Left kidney (tissue), 1 donor: ENCODE measurements at regions not wholly inside any gene's neighbourhood (a gene's known extent, or its start where the extent isn't known, plus 50 kb on each side); places are given as distances from the start of the nearest gene placed in this dataset.
"Not testable (repeated sequence)": the region's sequence is repeated elsewhere in the genome, so short reads cannot be mapped to it uniquely, and the experiment has no call there.

ENCODE experiments used
- DNase-seq: peaks from one replicate; pipeline ENCODE4 v3.0.0-alpha.2; 2013

DNA sequence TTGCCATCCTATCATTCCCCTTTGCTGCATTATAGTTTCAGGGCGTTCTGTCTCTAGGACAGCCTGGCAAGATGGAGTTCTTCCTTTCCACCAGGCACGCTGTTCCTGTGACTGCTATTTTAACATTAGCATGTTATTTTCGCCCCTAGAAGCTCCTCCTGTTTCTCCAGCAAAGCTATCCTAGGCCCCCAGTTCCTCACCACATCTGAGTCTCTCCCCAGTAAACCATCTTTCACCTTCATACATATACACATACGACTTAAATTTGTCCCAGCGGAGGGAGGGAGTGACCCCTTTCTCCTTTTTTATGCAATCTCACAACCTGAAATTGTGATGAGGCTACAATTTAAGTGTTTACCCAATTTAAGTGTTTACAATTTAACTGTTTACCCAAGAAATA is 66.7 kb upstream of the FRMD6 start:
- DNase-seq: no peak

DNA sequence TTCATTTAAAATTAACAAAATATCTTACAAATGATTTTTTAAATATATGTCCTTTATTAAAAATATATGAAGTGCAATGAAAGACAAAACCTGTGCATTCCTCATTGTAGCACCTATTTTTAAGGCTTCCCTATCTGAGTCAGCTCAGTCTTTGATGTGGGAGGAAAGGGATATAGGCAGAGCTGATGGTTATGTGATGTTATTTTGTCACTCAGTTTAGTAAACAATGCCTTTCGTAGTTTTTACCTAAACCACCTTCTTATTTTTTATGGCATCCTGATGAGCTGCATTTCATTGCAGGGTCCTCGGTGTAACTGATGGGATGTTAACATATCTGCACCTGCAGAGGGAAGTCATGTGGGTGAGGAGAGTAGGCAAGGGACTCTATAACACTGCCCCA is 58.9 kb upstream of the FRMD6 start:
- no peak for DNase-seq

DNA sequence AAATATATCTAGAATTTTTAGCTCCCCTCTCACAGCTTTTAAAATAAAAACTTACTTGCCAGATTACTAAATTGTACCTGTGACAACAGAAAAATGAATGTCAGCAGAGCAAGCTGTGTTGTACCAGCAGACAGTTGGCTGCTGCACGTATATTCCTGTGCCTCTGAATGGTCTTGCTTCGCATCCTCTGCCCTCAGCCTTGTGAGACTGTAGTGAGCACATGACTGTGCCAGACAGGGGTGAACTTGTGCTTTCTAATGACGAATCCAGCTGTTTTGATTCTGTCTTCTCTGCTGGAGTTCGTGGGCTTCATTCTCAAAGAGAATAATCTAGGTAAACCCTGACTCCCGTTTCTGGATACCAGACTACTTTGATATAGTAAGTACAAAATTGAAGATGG is 58.3 kb upstream of the FRMD6 start:
- no peak for DNase-seq

DNA sequence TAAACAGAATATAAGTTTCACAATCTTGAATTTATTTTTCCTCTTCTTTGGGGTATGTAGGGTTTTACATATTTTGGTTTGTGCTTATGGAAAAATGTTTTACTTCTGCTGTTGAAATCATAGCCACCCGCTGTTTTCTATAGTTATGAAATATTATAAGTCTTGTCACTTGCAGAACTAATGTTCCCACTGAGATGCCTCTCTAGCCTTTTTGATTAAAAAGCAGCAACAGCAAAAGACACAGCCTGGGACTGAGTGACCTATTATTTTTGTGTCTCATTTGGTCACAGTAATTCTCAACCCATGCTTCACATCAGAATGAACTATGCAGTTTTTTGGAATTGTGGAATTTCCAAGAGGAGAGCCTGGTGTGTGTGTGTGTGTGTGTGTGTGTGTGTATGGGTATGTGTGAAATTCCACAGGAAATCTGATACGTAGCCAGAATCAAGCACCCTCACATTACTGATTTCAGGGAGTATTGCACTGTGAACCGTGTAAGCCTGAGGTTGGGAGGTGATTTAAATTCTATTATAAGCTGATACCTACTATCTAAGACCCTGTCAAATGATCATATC is 55.7 kb upstream of the FRMD6 start:
- DNase-seq: no peak

DNA sequence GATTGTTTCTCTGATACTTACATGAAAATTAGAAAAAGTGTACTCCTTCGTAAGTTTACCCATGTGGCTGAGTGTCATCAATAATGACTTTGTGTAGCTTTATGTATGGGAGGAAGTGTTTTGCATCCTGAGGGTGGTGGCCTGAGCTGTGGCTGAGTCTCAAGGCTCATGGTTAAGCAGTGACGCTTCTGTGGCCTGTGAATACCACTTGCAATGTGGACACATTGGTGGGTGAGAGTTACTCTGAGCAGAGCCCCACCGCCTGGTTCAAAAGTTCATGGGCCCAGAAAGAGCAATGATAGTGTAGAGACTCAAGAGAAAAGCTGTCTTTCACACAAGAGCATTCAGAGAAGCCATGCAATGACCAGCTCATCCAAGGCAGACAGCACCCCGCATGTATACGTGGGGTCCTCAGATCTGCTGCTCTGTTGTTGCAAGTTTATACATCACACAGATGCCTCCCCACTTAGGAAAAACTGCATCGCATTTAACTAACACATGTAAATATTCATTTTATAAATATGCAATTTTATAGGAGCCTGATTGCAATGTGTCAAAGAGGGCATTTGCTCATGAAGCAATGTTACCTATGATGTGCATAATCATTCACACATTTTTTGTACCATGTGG is 55.1 kb upstream of the FRMD6 start:
- DNase-seq: no peak

DNA sequence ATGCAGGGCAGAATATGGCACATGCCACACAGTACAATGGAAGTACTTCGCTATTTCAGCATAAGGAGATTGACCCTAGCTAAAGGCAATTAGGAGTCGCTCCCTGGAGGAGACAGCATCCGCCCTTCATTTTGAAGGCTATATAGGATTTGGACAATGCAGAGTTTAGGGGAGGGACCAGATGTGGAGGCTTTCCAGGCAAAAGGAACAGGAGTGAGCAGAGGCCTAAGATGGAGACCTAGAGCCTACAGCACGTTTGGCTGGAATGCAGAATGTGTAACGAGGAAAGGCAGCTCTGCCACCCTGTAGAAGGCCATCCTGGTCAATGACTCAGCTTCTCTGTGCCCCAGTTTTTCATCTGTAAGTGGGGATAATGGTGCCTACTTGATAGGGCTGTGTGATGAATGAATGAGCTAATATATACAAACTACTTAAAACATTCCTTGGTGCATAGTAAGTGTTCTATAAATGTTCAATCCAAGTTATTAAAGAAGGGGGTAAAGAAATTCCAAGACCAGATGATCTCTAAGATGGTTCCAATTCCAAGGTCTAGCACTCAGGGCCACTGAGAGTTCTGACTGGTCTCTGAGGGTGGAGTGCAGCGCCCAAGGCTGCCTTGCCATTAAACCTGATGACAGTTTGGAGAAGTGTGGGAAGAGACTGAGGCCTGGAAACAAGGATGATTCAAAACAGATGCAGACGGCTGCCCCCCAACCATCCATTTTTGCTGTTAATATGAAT is 54.3 kb upstream of the FRMD6 start:
- DNase-seq: no peak

DNA sequence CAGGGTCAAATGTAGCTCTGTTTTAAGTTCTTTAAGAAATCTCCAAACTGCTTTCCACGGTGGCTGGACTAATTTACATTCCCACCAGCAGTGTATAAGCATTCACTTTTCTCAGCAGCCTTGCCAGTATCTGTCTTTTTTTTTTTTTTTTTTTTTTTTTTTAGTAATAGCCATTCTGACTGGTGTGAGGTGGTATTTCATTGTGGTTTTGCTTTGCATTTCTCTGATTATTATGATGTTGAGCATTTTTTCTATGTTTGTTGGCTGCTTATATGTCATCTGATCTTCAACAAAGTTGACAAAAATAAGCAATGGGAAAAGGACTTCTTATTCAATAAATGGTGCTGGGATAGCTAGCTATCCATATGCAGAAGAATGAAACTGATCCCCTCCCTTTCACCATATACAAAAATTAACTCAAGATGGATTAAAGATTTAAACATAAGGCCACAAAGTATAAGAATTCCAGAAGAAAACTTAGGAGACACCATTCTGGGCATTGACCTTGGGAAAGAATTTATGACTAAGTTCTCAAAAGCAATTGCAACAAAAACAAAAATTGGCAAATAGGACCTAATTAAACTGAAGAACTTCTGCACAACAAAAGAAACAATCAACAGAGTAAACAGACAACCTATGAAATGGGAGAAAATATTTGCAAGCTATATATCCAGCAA is 52.6 kb upstream of the FRMD6 start:
- not testable (repeated sequence) for DNase-seq

DNA sequence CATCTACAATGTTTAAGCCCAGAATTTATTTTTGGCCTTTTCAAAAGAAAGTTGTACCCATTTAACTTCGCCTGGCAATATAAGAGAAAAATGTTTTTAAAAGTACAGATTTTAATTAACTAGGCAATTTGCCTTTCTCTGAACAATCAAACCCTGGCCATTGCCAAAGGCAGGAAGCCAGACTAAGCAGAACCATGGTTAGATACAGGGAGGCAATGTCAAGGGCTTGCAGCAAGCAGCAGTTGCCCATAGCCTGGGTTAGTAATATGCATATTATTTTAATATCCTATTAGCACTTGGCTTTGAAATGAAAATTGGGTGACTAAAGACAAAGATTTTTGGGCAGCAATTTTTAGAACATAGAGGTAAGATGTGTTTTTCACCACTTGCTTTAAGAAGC is 51.1 kb upstream of the FRMD6 start:
- no peak for DNase-seq
